ENCODE measurements at regions not wholly inside any gene's neighbourhood (a gene's known extent, or its start where the extent isn't known, plus 50 kb on each side); places are given as distances from the start of the nearest gene placed in this dataset.

DNA sequence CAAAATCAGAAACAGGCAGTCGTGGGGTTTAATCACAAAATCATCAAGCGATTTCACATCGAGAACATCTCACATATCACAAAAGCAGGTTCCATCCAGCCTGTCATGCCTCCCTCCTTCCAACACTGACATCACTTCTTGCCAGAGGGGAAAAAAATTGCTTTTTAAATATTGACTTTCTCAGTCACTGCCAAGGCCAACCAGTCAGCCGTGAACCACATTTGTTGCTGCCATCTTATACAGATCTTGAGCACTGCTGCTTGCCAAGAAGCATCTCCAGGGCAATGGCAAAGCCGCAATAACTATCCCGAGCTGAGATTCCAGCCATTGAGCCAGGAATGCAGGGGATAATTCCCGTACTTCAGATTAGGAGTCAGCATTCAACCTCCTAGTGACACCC, 174.6 kb downstream of the ANXA2 start:
- TF ChIP-seq ZNF8 (CRISPR knock-in tag; IDR thresholded peaks at IDR 0.05) = no peak
- TF ChIP-seq ARNTL (CRISPR knock-in tag; IDR thresholded peaks at IDR 0.05; ENCODE audit: borderline replicate concordance, low read depth) = no peak
- no peak for TF ChIP-seq SNAI2 (CRISPR knock-in tag; IDR thresholded peaks at IDR 0.05)
- TF ChIP-seq CSDC2 (CRISPR knock-in tag; IDR thresholded peaks at IDR 0.05) = no peak
- TF ChIP-seq ZFP3 (CRISPR knock-in tag; IDR thresholded peaks at IDR 0.05) = no peak
- TF ChIP-seq ESRRG (CRISPR knock-in tag; IDR thresholded peaks at IDR 0.05) = no peak
- no peak for TF ChIP-seq RARB (CRISPR knock-in tag; IDR thresholded peaks at IDR 0.05)
- no peak for TF ChIP-seq PPARA (CRISPR knock-in tag; IDR thresholded peaks at IDR 0.05; ENCODE audit: borderline replicate concordance)
- TF ChIP-seq TOX (CRISPR knock-in tag; IDR thresholded peaks at IDR 0.05; ENCODE audit: borderline replicate concordance) = no peak
- no peak for TF ChIP-seq ZNF565 (CRISPR knock-in tag; conservative IDR thresholded peaks at IDR 0.05; ENCODE audit: low read depth)
- no peak for TF ChIP-seq TSHZ2 (CRISPR knock-in tag; IDR thresholded peaks at IDR 0.05)
- TF ChIP-seq OSR1 (CRISPR knock-in tag; IDR thresholded peaks at IDR 0.05) = no peak
- no peak for TF ChIP-seq ZNF70 (CRISPR knock-in tag; IDR thresholded peaks at IDR 0.05)
- no peak for TF ChIP-seq ISL1 (CRISPR knock-in tag; IDR thresholded peaks at IDR 0.05)
- TF ChIP-seq BACH2 (CRISPR knock-in tag; IDR thresholded peaks at IDR 0.05; ENCODE audit: borderline replicate concordance) = no peak
- TF ChIP-seq TCF4 (CRISPR knock-in tag; IDR thresholded peaks at IDR 0.05; ENCODE audit: borderline replicate concordance) = no peak
- TF ChIP-seq ZFP30 (CRISPR knock-in tag; IDR thresholded peaks at IDR 0.05) = no peak
- TF ChIP-seq GLIS3 (CRISPR knock-in tag; IDR thresholded peaks at IDR 0.05) = no peak
- TF ChIP-seq ZC3H10 (CRISPR knock-in tag; IDR thresholded peaks at IDR 0.05) = no peak
- no peak for TF ChIP-seq CSRNP3 (CRISPR knock-in tag; IDR thresholded peaks at IDR 0.05)
- no peak for ATAC-seq

GRCh38 chr15:60226924-60227323, 170.9 kb downstream of the ANXA2 start:
- TF ChIP-seq ZNF565 (CRISPR knock-in tag; conservative IDR thresholded peaks at IDR 0.05; ENCODE audit: low read depth) (no peak), SNAI2 (CRISPR knock-in tag; IDR thresholded peaks at IDR 0.05) (no peak), TSHZ2 (CRISPR knock-in tag; IDR thresholded peaks at IDR 0.05) (no peak), OSR1 (CRISPR knock-in tag; IDR thresholded peaks at IDR 0.05) (no peak), PPARA (CRISPR knock-in tag; IDR thresholded peaks at IDR 0.05; ENCODE audit: borderline replicate concordance) (no peak), CSDC2 (CRISPR knock-in tag; IDR thresholded peaks at IDR 0.05) (no peak), ESRRG (CRISPR knock-in tag; IDR thresholded peaks at IDR 0.05) (no peak), ZNF70 (CRISPR knock-in tag; IDR thresholded peaks at IDR 0.05) (no peak), TCF4 (CRISPR knock-in tag; IDR thresholded peaks at IDR 0.05; ENCODE audit: borderline replicate concordance) (no peak), ZC3H10 (CRISPR knock-in tag; IDR thresholded peaks at IDR 0.05) (no peak), ZFP3 (CRISPR knock-in tag; IDR thresholded peaks at IDR 0.05) (no peak), ISL1 (CRISPR knock-in tag; IDR thresholded peaks at IDR 0.05) (no peak), TOX (CRISPR knock-in tag; IDR thresholded peaks at IDR 0.05; ENCODE audit: borderline replicate concordance) (no peak), POU6F1 (CRISPR knock-in tag; IDR thresholded peaks at IDR 0.05; ENCODE audit: borderline replicate concordance, low read depth) (no peak), GLIS3 (CRISPR knock-in tag; IDR thresholded peaks at IDR 0.05) (no peak), ARNTL (CRISPR knock-in tag; IDR thresholded peaks at IDR 0.05; ENCODE audit: borderline replicate concordance, low read depth) (no peak), ZFP30 (CRISPR knock-in tag; IDR thresholded peaks at IDR 0.05) (no peak), RARB (CRISPR knock-in tag; IDR thresholded peaks at IDR 0.05) (no peak), ZNF8 (CRISPR knock-in tag; IDR thresholded peaks at IDR 0.05) (no peak)
- TF ChIP-seq, protein P1, sequence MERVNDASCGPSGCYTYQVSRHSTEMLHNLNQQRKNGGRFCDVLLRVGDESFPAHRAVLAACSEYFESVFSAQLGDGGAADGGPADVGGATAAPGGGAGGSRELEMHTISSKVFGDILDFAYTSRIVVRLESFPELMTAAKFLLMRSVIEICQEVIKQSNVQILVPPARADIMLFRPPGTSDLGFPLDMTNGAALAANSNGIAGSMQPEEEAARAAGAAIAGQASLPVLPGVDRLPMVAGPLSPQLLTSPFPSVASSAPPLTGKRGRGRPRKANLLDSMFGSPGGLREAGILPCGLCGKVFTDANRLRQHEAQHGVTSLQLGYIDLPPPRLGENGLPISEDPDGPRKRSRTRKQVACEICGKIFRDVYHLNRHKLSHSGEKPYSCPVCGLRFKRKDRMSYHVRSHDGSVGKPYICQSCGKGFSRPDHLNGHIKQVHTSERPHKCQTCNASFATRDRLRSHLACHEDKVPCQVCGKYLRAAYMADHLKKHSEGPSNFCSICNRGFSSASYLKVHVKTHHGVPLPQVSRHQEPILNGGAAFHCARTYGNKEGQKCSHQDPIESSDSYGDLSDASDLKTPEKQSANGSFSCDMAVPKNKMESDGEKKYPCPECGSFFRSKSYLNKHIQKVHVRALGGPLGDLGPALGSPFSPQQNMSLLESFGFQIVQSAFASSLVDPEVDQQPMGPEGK (CRISPR knock-in tag; IDR thresholded peaks at IDR 0.05; ENCODE audit: borderline replicate concordance) = no peak
- no peak for ATAC-seq
